ENCODE measurements at regions not wholly inside any gene's neighbourhood (a gene's known extent, or its start where the extent isn't known, plus 50 kb on each side); places are given as distances from the start of the nearest gene placed in this dataset.

GRCh38 chr5:73395256-73395655 is 53.3 kb downstream of the FOXD1 start:
- no peak for DNase-seq

- no peak for DNase-seq
Observed at GRCh38 chr5:73394610-73395009, 54.0 kb downstream of the FOXD1 start.

GRCh38 chr5:73393611-73394489 is 54.7 kb downstream of the FOXD1 start:
- DNase-seq: peak; percentile 74

GRCh38 chr5:73392775-73393174 is 55.8 kb downstream of the FOXD1 start:
- no peak for DNase-seq

GRCh38 chr5:73391441-73391881 is 57.1 kb downstream of the FOXD1 start:
- DNase-seq: no peak

GRCh38 chr5:73390972-73391371 is 57.6 kb downstream of the FOXD1 start:
- DNase-seq: no peak

GRCh38 chr5:73388740-73389139 is 59.8 kb downstream of the FOXD1 start:
- DNase-seq: no peak

- no peak for DNase-seq
Observed at GRCh38 chr5:73388306-73388684, 60.3 kb downstream of the FOXD1 start.

- DNase-seq: peak; percentile 85
Observed at GRCh38 chr5:73387601-73388305, 60.8 kb downstream of the FOXD1 start.

GRCh38 chr5:73387149-73387591 is 61.4 kb downstream of the FOXD1 start:
- DNase-seq: no peak

- DNase-seq: no peak
Observed at GRCh38 chr5:73384861-73385260, 63.7 kb downstream of the FOXD1 start.

GRCh38 chr5:73382401-73382740 is 66.2 kb downstream of the FOXD1 start:
- no peak for DNase-seq

- no peak for DNase-seq
Observed at GRCh38 chr5:73381590-73382400, 66.8 kb downstream of the FOXD1 start.

- no peak for DNase-seq
Observed at GRCh38 chr5:73380710-73381589, 67.6 kb downstream of the FOXD1 start.

GRCh38 chr5:73380041-73380440 is 68.5 kb downstream of the FOXD1 start:
- DNase-seq: no peak

- DNase-seq: no peak
Observed at GRCh38 chr5:73379435-73379834, 69.1 kb downstream of the FOXD1 start.

GRCh38 chr5:73378765-73379164 is 69.8 kb downstream of the FOXD1 start:
- no peak for DNase-seq

- no peak for DNase-seq
Observed at GRCh38 chr5:73378070-73378469, 70.5 kb downstream of the FOXD1 start.

- DNase-seq: no peak
Observed at GRCh38 chr5:73376618-73377170, 71.9 kb downstream of the FOXD1 start.

- no peak for DNase-seq
Observed at GRCh38 chr5:73375949-73376348, 72.6 kb downstream of the FOXD1 start.

- DNase-seq: no peak
Observed at GRCh38 chr5:73375191-73375545, 73.4 kb downstream of the FOXD1 start.

GRCh38 chr5:73374520-73375190 is 73.9 kb downstream of the FOXD1 start:
- no peak for DNase-seq

Data from NCI-H2029 (cell line).